Mesenchymal stem cell (in vitro differentiated cells and primary cell): ENCODE measurements at regions not wholly inside any gene's neighbourhood (a gene's known extent, or its start where the extent isn't known, plus 50 kb on each side); places are given as distances from the start of the nearest gene placed in this dataset.

Experiments
- DNase-seq: peaks from one replicate; pipeline ENCODE4 v3.0.0-alpha.2; 2013
- H2AFZ ChIP-seq: one replicate; pipeline ENCODE4 v1.6.1; 2013; ENCODE audit warnings: low read depth, mild to moderate bottlenecking, control low read depth, inconsistent platforms, low read length, moderate library complexity
- H2AK5ac ChIP-seq: 2 replicates; pipeline ENCODE4 v1.6.1; 2013; ENCODE audit warnings: low read length, moderate library complexity, mild to moderate bottlenecking, inconsistent platforms; ENCODE audit not compliant: severe bottlenecking
- H2BK120ac ChIP-seq: one replicate; pipeline ENCODE4 v1.6.1; 2013; ENCODE audit warnings: low read depth, mild to moderate bottlenecking, inconsistent platforms, low read length, moderate library complexity
- H2BK12ac ChIP-seq, 2 experiments: one replicate each; pipeline ENCODE4 v1.6.1; 2013; ENCODE audit warnings: inconsistent platforms in 2 of 2, low read length in 2 of 2, mild to moderate bottlenecking in 2 of 2, moderate library complexity in 2 of 2, control low read depth in 1 of 2
- H2BK15ac ChIP-seq: one replicate; pipeline ENCODE4 v1.6.1; 2013; ENCODE audit warnings: mild to moderate bottlenecking, low read depth, inconsistent platforms; ENCODE audit not compliant: poor library complexity, severe bottlenecking
- H2BK5ac ChIP-seq: 2 replicates; pipeline ENCODE4 v1.6.1; 2013; ENCODE audit warnings: low read depth, mild to moderate bottlenecking, low read length, control low read depth, inconsistent platforms; ENCODE audit not compliant: poor library complexity, severe bottlenecking
- H3K14ac ChIP-seq, 2 experiments: one replicate each; pipeline ENCODE4 v1.6.1; 2013; ENCODE audit warnings: inconsistent platforms in 2 of 2, low read length in 2 of 2, control low read depth in 1 of 2, mild to moderate bottlenecking in 1 of 2, moderate library complexity in 1 of 2
- H3K18ac ChIP-seq, 2 experiments: one replicate each; pipeline ENCODE4 v1.6.1; 2013; ENCODE audit warnings: inconsistent platforms in 2 of 2, low read length in 2 of 2, control low read depth in 1 of 2, low read depth in 1 of 2, mild to moderate bottlenecking in 1 of 2
- H3K23ac ChIP-seq, 2 experiments: one replicate each; pipeline ENCODE4 v1.6.1; 2013; ENCODE audit warnings: inconsistent platforms in 2 of 2, low read length in 2 of 2, mild to moderate bottlenecking in 2 of 2, moderate library complexity in 2 of 2, control low read depth in 1 of 2
- H3K27ac ChIP-seq: 2 replicates; pipeline ENCODE4 v1.5.1; 2013; ENCODE audit warnings: mild to moderate bottlenecking, moderate library complexity, low read length, control low read depth, inconsistent platforms; ENCODE audit not compliant: poor library complexity, severe bottlenecking
- H3K27me3 ChIP-seq, 2 experiments: 2 replicates each; pipeline versions ENCODE4 v1.6.1 to v1.7.0; 2013; ENCODE audit warnings: low read length in 2 of 2, mild to moderate bottlenecking in 2 of 2, moderate library complexity in 2 of 2, control low read depth in 1 of 2, inconsistent platforms in 1 of 2; ENCODE audit not compliant: control insufficient read depth in 1 of 2, insufficient read depth in 1 of 2
- H3K36me3 ChIP-seq, 2 experiments: 2 replicates each; pipeline versions ENCODE4 v1.6.1 to v1.7.0; 2013; ENCODE audit warnings: low read length in 2 of 2, control low read depth in 1 of 2, inconsistent platforms in 1 of 2, low read depth in 1 of 2, mild to moderate bottlenecking in 1 of 2; ENCODE audit not compliant: insufficient read depth in 2 of 2, control insufficient read depth in 1 of 2
- H3K4ac ChIP-seq, 2 experiments: one replicate each; pipeline ENCODE4 v1.6.1; 2013; ENCODE audit warnings: inconsistent platforms in 2 of 2, low read length in 2 of 2, mild to moderate bottlenecking in 2 of 2, moderate library complexity in 2 of 2, control low read depth in 1 of 2, low read depth in 1 of 2
- H3K4me1 ChIP-seq: 2 replicates; pipeline ENCODE4 v1.6.1; 2013; ENCODE audit warnings: low read depth, low read length, control low read depth; ENCODE audit not compliant: control insufficient read depth, insufficient read depth
- H3K4me2 ChIP-seq: 2 replicates; pipeline ENCODE4 v1.6.1; 2013; ENCODE audit warnings: low read length, mild to moderate bottlenecking, inconsistent platforms; ENCODE audit not compliant: poor library complexity, severe bottlenecking
- H3K4me3 ChIP-seq, 2 experiments: 2 replicates each; pipeline versions ENCODE4 v1.5.1 to v1.7.0; 2013; ENCODE audit warnings: low read length in 2 of 2, mild to moderate bottlenecking in 2 of 2, control low read depth in 1 of 2, low read depth in 1 of 2; ENCODE audit not compliant: insufficient read depth in 1 of 2
- H3K79me1 ChIP-seq: replicated peaks from 2 replicates; pipeline ENCODE4 v1.6.1; 2013; ENCODE audit warnings: mild to moderate bottlenecking, control low read depth, low read length, inconsistent platforms; ENCODE audit not compliant: poor library complexity, severe bottlenecking
- H3K9ac ChIP-seq: 2 replicates; pipeline ENCODE4 v1.7.0; 2013; ENCODE audit warnings: mild to moderate bottlenecking, low read length, moderate library complexity
- H3K9me3 ChIP-seq: 2 replicates; pipeline ENCODE4 v1.7.0; 2013; ENCODE audit warnings: mild to moderate bottlenecking, low read length; ENCODE audit not compliant: control insufficient read depth
- H4K8ac ChIP-seq: one replicate; pipeline ENCODE4 v1.6.1; 2013; ENCODE audit warnings: inconsistent platforms, mild to moderate bottlenecking, low read length, moderate library complexity
- H4K91ac ChIP-seq: one replicate; pipeline ENCODE4 v1.6.1; 2013; ENCODE audit warnings: mild to moderate bottlenecking, low read length, inconsistent platforms
- WGBS: methylation state at CpG from one replicate; pipeline ENCODE4 v1.1.7; 2013; ENCODE audit warnings: mixed read lengths; 5-methylcytosine and 5-hydroxymethylcytosine counted together

- H2AK5ac ChIP-seq, result no peak overlapping the region
- H3K36me3 ChIP-seq, result no peaks in the 10 kb centered on the region
- H2BK5ac ChIP-seq, result no peak overlapping the region
- H4K8ac ChIP-seq, result no peak overlapping the region
- no peak overlapping the region for H2BK120ac ChIP-seq
- no peak overlapping the region for H3K9ac ChIP-seq
- H3K4me1 ChIP-seq, result no peaks in the 10 kb centered on the region
- no peak overlapping the region for H3K18ac ChIP-seq
- H3K9me3 ChIP-seq, result no peaks in the 10 kb centered on the region
- H2BK12ac ChIP-seq, result no peak overlapping the region
- H3K23ac ChIP-seq, result no peak overlapping the region
- no peak overlapping the region for H2BK15ac ChIP-seq
- no peaks in the 10 kb centered on the region for H3K27me3 ChIP-seq
- no peak overlapping the region for H2AFZ ChIP-seq
- H4K91ac ChIP-seq, result no peak overlapping the region
- no peak overlapping the region for H3K4me3 ChIP-seq
- no peak overlapping the region for H3K4ac ChIP-seq
- H3K79me1 ChIP-seq, result no peaks in the 10 kb centered on the region
- WGBS, result 89% methylated on average over 4 of the region's 4 CpGs
- no peak overlapping the region for H3K14ac ChIP-seq
- no peak for DNase-seq
- no peak overlapping the region for H3K27ac ChIP-seq
- no peak overlapping the region for H3K4me2 ChIP-seq
Observed at GRCh38 chr14:36465178-36465577, 54.9 kb downstream of the NKX2-1 start.

- H3K23ac ChIP-seq, result no peak overlapping the region
- H4K8ac ChIP-seq, result no peak overlapping the region
Observed at GRCh38 chr14:36462890-36463289, 57.1 kb downstream of the NKX2-1 start.

GRCh38 chr14:36455241-36455627 lies 64.8 kb downstream of the NKX2-1 start:
- 50% methylated on average over 1 of the region's 2 CpGs for WGBS
- H2BK120ac ChIP-seq, result no peak overlapping the region
- H3K14ac ChIP-seq, result no peak overlapping the region
- no peaks in the 10 kb centered on the region for H3K36me3 ChIP-seq
- no peak overlapping the region for H2AK5ac ChIP-seq
- no peak overlapping the region for H2AFZ ChIP-seq
- H3K4me1 ChIP-seq, result no peaks in the 10 kb centered on the region
- H3K79me1 ChIP-seq, result no peaks in the 10 kb centered on the region
- no peak overlapping the region for H3K23ac ChIP-seq
- no peak for DNase-seq
- no peak overlapping the region for H2BK15ac ChIP-seq
- H4K8ac ChIP-seq, result no peak overlapping the region
- no peaks in the 10 kb centered on the region for H3K9me3 ChIP-seq
- no peak overlapping the region for H2BK5ac ChIP-seq
- H3K27me3 ChIP-seq, result no peaks in the 10 kb centered on the region
- H3K4me3 ChIP-seq, result no peak overlapping the region
- no peak overlapping the region for H3K27ac ChIP-seq
- no peak overlapping the region for H3K9ac ChIP-seq
- H2BK12ac ChIP-seq, result no peak overlapping the region
- H3K4ac ChIP-seq, result no peak overlapping the region
- H3K18ac ChIP-seq, result no peak overlapping the region
- no peak overlapping the region for H4K91ac ChIP-seq
- no peak overlapping the region for H3K4me2 ChIP-seq

More at GRCh38 chr14:36462890-36463289, 57.1 kb downstream of the NKX2-1 start:
- H4K91ac ChIP-seq, result no peak overlapping the region
- H3K4me2 ChIP-seq, result no peak overlapping the region
- no peak for DNase-seq
- no peak overlapping the region for H3K14ac ChIP-seq
- H3K18ac ChIP-seq, result no peak overlapping the region
- H3K4me1 ChIP-seq, result no peaks in the 10 kb centered on the region
- no peak overlapping the region for H3K4ac ChIP-seq
- no peak overlapping the region for H2BK15ac ChIP-seq
- H2AFZ ChIP-seq, result no peak overlapping the region
- H2BK120ac ChIP-seq, result no peak overlapping the region
- no peaks in the 10 kb centered on the region for H3K27me3 ChIP-seq
- H3K4me3 ChIP-seq, result no peak overlapping the region
- no peaks in the 10 kb centered on the region for H3K36me3 ChIP-seq
- no peak overlapping the region for H3K9ac ChIP-seq
- no CpG with 5 or more reads among the region's 1 CpG for WGBS
- no peaks in the 10 kb centered on the region for H3K9me3 ChIP-seq
- no peak overlapping the region for H2BK5ac ChIP-seq
- no peak overlapping the region for H2BK12ac ChIP-seq
- no peaks in the 10 kb centered on the region for H3K79me1 ChIP-seq
- no peak overlapping the region for H3K27ac ChIP-seq
- no peak overlapping the region for H2AK5ac ChIP-seq

- H3K14ac ChIP-seq, result no peak overlapping the region
- no peak overlapping the region for H3K4me2 ChIP-seq
- H2BK120ac ChIP-seq, result no peak overlapping the region
- no peaks in the 10 kb centered on the region for H3K27me3 ChIP-seq
- H3K18ac ChIP-seq, result no peak overlapping the region
- H3K79me1 ChIP-seq, result no peaks in the 10 kb centered on the region
- no peak overlapping the region for H2BK5ac ChIP-seq
- no peak overlapping the region for H2BK12ac ChIP-seq
- H3K9ac ChIP-seq, result no peak overlapping the region
- H4K8ac ChIP-seq, result no peak overlapping the region
- 15% methylated on average over 4 of the region's 5 CpGs for WGBS
- no peak overlapping the region for H2AFZ ChIP-seq
- no peak overlapping the region for H4K91ac ChIP-seq
- no peaks in the 10 kb centered on the region for H3K36me3 ChIP-seq
- H3K27ac ChIP-seq, result no peak overlapping the region
- H3K4me1 ChIP-seq, result no peaks in the 10 kb centered on the region
- DNase-seq, result no peak
- H2AK5ac ChIP-seq, result no peak overlapping the region
- no peak overlapping the region for H3K4me3 ChIP-seq
- no peak overlapping the region for H2BK15ac ChIP-seq
- H3K4ac ChIP-seq, result no peak overlapping the region
- no peak overlapping the region for H3K23ac ChIP-seq
- H3K9me3 ChIP-seq, result no peaks in the 10 kb centered on the region
Observed at GRCh38 chr14:36454599-36455240, 65.3 kb downstream of the NKX2-1 start.
